IPS-20b (cell line): ENCODE measurements at regions not wholly inside any gene's neighbourhood (a gene's known extent, or its start where the extent isn't known, plus 50 kb on each side); places are given as distances from the start of the nearest gene placed in this dataset.

ENCODE experiments used
- H3K27ac ChIP-seq: one replicate; pipeline ENCODE4 v1.5.1; 2013; ENCODE audit warnings: low read length
- H3K27me3 ChIP-seq: 2 replicates; pipeline ENCODE4 v1.6.1; 2013; ENCODE audit warnings: mild to moderate bottlenecking, low read length, inconsistent platforms; ENCODE audit not compliant: insufficient read depth
- H3K36me3 ChIP-seq: 2 replicates; pipeline ENCODE4 v1.6.1; 2013; ENCODE audit warnings: low read depth, mild to moderate bottlenecking, inconsistent platforms, low read length, moderate library complexity; ENCODE audit not compliant: insufficient read depth
- H3K4me1 ChIP-seq: 2 replicates; pipeline ENCODE4 v1.6.1; 2013; ENCODE audit warnings: mild to moderate bottlenecking, control low read depth, inconsistent platforms, low read length, moderate library complexity; ENCODE audit not compliant: insufficient read depth
- H3K4me3 ChIP-seq: 2 replicates; pipeline ENCODE4 v1.5.1; 2013; ENCODE audit warnings: mild to moderate bottlenecking, low read length, inconsistent platforms
- H3K9ac ChIP-seq: 2 replicates; pipeline ENCODE4 v1.6.1; 2013; ENCODE audit warnings: low read depth, mild to moderate bottlenecking, inconsistent platforms, low read length, moderate library complexity
- H3K9me3 ChIP-seq: 2 replicates; pipeline ENCODE4 v1.6.1; 2013; ENCODE audit warnings: mild to moderate bottlenecking, low read depth, low read length, inconsistent platforms; ENCODE audit not compliant: insufficient read depth

DNA sequence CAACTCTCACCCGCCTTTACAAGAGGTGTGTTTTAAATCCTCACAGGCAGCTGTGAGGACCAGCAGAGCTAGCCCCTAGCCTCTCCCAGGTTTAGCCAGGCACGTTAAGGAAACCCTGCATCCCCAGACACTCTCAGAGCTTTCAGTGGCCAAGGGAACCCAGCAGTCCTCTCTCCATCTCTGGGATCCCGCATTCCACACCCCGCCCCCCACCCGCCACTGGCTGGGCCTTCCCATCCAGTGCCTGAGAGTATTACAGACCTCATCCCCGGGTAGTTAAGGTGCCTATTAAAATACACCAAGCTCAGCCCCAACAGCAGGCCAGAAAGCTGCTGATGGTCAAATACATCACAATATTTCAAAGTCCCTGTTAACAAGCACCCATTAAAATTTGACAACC, 256.2 kb downstream of the BCOR start:
- Histone ChIP-seq H3K4me3 (no peak overlapping the region), H3K9ac (no peak overlapping the region), H3K9me3 (no peaks in the 10 kb centered on the region), H3K4me1 (no peaks in the 10 kb centered on the region; the same call in 1 of the 2 replicates), H3K36me3 (no peaks in the 10 kb centered on the region), H3K27me3 (no peaks in the 10 kb centered on the region), H3K27ac (no peak overlapping the region)

DNA sequence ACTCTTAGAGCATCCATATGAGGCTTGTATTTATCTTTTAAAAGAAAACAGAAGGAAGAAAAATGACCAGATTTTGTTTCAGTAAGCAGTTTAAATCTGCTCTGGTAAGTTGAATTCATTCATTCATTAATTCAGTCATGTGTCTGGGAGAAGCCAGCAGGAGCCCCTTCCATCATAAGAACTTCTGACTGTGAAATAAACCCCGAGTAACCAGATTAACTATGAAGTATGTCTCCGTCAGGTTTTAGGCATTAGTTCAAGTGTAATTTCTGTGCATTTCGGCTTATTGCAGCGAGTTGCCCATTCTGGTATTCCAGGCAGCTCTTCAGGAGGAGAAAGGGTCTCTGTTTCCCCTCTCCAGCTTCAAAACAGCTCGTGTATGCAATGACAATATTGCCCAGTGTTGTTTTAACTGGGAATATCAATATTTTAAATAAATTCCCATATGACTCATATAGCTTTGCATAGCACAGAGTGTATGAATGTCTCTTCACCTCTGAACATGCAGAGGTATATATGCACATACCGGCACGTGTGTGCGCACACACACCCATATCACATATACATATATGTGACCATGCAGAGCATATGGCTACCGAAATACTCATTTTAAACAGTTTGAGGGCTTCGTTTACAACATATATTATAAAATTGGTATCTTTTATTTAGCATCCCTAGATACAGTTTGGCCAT, 255.3 kb downstream of the BCOR start:
- Histone ChIP-seq H3K27ac (no peak overlapping the region), H3K27me3 (no peaks in the 10 kb centered on the region), H3K4me3 (no peak overlapping the region), H3K4me1 (no peaks in the 10 kb centered on the region; the same call in 1 of the 2 replicates), H3K36me3 (no peaks in the 10 kb centered on the region), H3K9ac (no peak overlapping the region; the same call in 1 of the 2 replicates), H3K9me3 (no peaks in the 10 kb centered on the region)

DNA sequence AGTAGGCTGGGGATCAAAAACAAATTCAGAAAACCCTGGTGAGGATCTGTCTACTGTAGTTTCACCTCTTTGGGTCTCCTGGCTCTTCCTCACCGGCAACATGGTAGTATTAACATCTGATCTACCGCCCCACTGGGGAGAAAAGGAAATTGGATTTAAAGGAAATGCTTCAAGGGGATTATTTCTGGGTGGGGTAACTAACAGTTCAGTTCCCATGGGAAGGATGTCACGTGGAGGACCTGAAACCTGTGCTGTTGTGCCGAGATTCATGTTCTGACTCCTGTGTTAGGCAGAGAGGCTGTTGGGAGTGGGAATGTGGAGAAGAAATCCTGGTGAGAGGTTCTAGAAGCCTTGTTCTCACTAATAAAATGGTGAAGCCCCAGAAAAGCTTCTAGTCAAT, 254.4 kb downstream of the BCOR start:
- Histone ChIP-seq H3K27ac (no peak overlapping the region), H3K9ac (no peak overlapping the region), H3K9me3 (no peaks in the 10 kb centered on the region), H3K4me1 (no peaks in the 10 kb centered on the region; the same call in 1 of the 2 replicates), H3K36me3 (no peaks in the 10 kb centered on the region), H3K4me3 (no peak overlapping the region), H3K27me3 (no peaks in the 10 kb centered on the region)

DNA sequence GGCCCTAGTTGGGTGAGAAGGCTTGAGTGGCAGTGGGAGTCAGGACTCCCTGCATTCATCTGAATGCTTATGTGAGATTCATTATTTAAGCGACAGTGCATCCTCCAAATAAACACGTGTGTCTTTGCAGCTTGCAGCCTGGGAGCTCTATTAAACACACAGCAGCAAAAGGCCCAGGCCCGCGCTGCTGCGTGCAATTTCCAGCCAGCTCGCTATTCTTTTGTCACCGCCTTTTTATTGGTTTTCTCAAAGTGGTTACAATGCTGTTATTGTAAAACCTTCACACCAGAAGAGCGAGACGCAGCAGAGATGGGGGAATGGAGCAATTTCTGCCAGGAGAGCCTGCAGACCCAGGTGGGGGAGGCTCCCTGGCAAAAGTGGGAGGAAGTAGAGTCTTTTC, 252.5 kb downstream of the BCOR start:
- H3K4me3 ChIP-seq: no peak overlapping the region
- no peaks in the 10 kb centered on the region for H3K9me3 ChIP-seq
- no peak overlapping the region for H3K27ac ChIP-seq
- H3K36me3 ChIP-seq: no peaks in the 10 kb centered on the region
- H3K4me1 ChIP-seq: peaks cover under 1% of the 10 kb centered on the region; the same call in 1 of the 2 replicates
- H3K27me3 ChIP-seq: no peaks in the 10 kb centered on the region
- H3K9ac ChIP-seq: no peak overlapping the region

DNA sequence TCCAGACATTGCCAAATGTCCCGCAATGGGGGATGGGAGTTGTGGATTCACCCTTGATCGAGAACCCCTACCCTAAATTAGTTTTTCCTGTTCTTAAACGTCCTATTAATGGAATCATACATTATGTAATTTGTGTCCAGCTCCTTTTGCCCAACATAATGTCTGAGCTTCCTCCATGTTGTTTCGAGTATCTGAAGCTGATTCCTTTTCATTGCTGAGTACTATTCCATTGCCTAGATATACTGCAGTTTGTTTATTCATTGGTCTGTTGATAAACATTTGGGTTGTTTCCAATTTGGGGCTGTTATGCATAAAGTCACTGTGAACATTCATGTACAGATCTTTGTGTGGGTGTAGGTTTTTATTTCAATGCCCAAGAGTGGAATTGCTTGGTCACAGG, 251.3 kb downstream of the BCOR start:
- no peaks in the 10 kb centered on the region for H3K9me3 ChIP-seq
- H3K27ac ChIP-seq: no peak overlapping the region
- H3K4me3 ChIP-seq: no peak overlapping the region
- H3K27me3 ChIP-seq: no peaks in the 10 kb centered on the region
- H3K4me1 ChIP-seq: peaks cover 10% of the 10 kb centered on the region
- H3K9ac ChIP-seq: no peak overlapping the region
- no peaks in the 10 kb centered on the region for H3K36me3 ChIP-seq

DNA sequence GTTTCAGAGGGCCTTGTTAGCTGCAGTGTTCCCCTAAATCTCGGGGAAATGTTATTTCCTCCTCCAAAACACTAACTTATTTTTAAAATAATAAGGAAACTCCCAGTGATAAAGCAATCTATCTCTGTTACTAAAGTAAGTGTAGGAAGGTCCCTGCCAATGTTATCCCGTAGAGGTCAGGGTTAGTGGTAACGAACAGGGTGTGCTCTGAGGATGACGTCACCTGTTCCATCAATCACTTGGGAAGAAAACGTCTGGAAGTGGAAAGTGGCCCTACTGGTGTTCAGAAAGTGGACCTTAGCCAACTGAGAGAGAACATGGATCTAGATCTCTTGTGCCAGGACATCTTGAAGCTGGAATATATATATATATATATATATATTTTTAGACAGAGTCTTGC, 249.5 kb downstream of the BCOR start:
- Histone ChIP-seq H3K9me3 (no peaks in the 10 kb centered on the region), H3K27me3 (no peaks in the 10 kb centered on the region), H3K9ac (no peak overlapping the region), H3K4me1 (peaks cover 21% of the 10 kb centered on the region), H3K27ac (no peak overlapping the region), H3K4me3 (no peak overlapping the region), H3K36me3 (no peaks in the 10 kb centered on the region)

DNA sequence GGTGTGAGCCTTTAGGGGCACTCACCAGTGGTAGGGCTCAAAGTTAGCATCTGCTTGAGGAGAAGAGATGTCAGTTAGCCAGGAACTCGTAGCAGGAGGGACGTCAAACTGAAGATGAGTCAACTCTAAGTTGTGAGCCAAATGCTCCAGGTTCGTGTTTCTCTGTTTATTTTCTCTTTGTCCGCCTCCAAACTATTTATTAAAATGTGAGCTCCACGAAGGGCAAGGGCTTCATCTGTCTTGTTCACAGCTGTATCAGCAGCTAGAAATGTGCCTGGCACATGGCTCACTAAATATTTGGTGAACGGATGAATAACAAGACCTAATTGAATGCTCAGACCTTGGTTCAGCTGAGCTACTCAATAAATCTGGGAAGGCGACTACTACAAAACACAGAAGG, 248.9 kb downstream of the BCOR start:
- H3K4me1 ChIP-seq: peaks cover 28% of the 10 kb centered on the region
- no peak overlapping the region for H3K9ac ChIP-seq
- H3K9me3 ChIP-seq: no peaks in the 10 kb centered on the region
- H3K4me3 ChIP-seq: no peak overlapping the region
- H3K27me3 ChIP-seq: no peaks in the 10 kb centered on the region
- no peaks in the 10 kb centered on the region for H3K36me3 ChIP-seq
- no peak overlapping the region for H3K27ac ChIP-seq

DNA sequence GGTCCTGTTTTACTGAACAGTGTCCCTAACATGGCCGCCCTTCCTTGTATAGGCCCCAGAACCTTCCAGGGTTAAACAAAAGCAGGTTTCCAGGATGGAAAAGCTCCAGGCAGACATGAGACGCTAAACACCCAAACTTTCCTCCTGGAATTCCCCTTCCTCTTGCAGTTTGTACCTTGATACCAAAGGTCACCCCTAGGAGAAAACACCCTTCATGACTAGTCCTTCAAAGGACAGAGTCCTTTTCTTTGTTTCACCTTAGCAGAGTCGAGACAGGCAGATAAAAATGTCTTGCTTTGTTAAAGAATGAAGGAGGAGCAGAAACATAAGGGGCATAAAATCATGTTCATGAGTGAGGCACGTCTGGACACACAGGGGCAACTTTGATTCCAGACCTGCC, 247.5 kb downstream of the BCOR start:
- Histone ChIP-seq H3K9me3 (no peaks in the 10 kb centered on the region), H3K27ac (peak overlapping the region; percentile 69), H3K27me3 (no peaks in the 10 kb centered on the region), H3K4me1 (peaks cover 28% of the 10 kb centered on the region), H3K9ac (peak overlapping the region; percentile 48; the same call in 1 of the 2 replicates), H3K4me3 (no peak overlapping the region), H3K36me3 (no peaks in the 10 kb centered on the region)

DNA sequence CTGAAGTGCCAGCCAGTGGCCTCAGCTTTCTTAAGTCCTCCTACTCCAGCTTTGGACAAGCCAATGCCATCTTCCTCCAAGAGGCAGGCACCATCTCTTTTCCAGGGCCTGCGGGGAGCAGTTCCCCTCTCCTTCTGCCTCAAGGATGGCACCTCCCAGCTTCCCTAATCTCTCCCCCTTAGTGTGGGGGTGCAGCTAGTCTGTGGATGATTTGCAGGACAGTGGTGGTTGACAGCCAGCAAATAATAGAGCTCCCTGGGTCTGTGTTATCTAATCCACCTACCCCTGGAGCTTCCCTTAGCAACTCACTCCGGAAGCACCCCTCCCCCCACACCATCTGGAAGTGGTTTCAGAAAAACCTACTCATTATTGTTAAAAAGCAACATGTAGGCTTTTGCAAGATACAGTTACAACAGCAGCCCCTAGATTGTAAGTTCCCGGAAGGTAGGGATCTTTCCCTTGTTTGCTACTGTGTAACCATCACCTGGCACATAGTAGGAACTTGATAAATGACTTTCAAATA, 247.1 kb downstream of the BCOR start:
- peak overlapping the region; percentile 48; the same call in 1 of the 2 replicates for H3K9ac ChIP-seq
- no peaks in the 10 kb centered on the region for H3K36me3 ChIP-seq
- H3K27ac ChIP-seq: peak overlapping the region; percentile 69
- no peaks in the 10 kb centered on the region for H3K27me3 ChIP-seq
- H3K9me3 ChIP-seq: no peaks in the 10 kb centered on the region
- peaks cover 28% of the 10 kb centered on the region for H3K4me1 ChIP-seq
- 0 out of 2 replicates have a peak overlapping the region, but pooled peaks have one; percentile 18 for H3K4me3 ChIP-seq

DNA sequence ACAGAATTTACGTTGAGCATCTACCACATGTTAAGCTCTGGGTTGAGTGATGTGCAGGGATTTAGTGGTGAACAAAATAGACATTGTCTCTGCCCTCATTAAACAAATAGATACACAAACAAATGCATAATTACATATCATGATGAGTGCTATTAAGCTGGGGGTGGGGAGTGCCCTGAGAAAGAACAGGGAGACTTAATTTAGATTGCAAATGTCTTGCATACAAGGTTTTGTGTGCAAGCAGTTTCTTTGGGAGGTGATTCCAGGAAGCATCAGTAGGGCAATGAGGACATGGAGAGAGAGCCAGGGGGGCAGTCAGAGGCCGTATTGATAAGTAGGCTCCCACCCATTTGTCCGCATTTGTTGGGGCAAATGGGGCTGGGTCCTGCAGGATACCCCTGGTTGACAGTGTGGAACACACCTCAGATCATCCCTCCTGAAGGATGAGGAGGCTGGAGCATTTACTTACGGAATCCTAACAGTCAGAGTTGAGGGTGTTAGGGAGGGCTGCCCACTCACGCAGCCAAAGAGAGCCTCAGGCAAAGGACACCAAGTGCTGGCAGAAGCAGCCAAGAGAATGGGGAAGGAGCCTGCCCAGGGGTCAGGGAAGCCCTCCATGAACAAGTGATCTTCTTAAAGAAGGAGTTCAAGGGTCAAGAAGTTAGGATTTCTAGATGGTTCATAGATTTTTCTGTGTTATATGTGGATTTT, 245.9 kb downstream of the BCOR start:
- no peak overlapping the region for H3K27ac ChIP-seq

DNA sequence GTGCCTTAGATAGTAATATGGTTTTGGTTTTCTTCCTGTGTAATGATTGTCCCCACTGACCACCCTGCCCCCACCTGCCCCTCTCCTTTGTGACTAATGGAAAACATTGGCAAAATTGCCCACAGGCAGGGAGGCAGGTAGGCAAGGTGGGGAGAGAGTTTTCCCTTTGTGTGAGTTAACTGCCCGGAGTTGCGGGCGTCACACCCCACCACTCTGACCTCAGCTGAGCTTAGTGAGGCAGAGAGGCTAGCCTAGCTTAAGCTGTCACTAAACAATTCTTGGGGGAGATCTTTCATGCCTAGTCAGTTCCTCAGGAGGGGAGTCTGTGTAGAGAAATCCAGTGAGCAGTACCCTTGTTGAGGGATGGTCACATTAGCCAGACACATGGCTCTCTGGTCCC, 245.3 kb downstream of the BCOR start:
- Histone ChIP-seq H3K27ac (no peak overlapping the region), H3K9ac (no peak overlapping the region), H3K4me1 (peaks cover 33% of the 10 kb centered on the region)

More for the DNA sequence above, 245.9 kb downstream of the BCOR start:
- 0 out of 2 replicates have a peak overlapping the region, but pooled peaks have one; percentile 6 for H3K9ac ChIP-seq
- H3K27me3 ChIP-seq: no peaks in the 10 kb centered on the region
- peaks cover 33% of the 10 kb centered on the region for H3K4me1 ChIP-seq
- H3K4me3 ChIP-seq: no peak overlapping the region
- H3K9me3 ChIP-seq: no peaks in the 10 kb centered on the region
- no peaks in the 10 kb centered on the region for H3K36me3 ChIP-seq

More for the DNA sequence above, 245.3 kb downstream of the BCOR start:
- Histone ChIP-seq H3K9me3 (no peaks in the 10 kb centered on the region), H3K27me3 (no peaks in the 10 kb centered on the region), H3K4me3 (no peak overlapping the region), H3K36me3 (no peaks in the 10 kb centered on the region)
